ENCODE measurements at regions not wholly inside any gene's neighbourhood (a gene's known extent, or its start where the extent isn't known, plus 50 kb on each side); places are given as distances from the start of the nearest gene placed in this dataset.

GRCh38 chr22:49282596-49282995, 545.1 kb downstream of the BRD1 start:
- DNase-seq (ENCODE audit: low spot score): no peak

- no peak for DNase-seq (ENCODE audit: low spot score)
Observed at GRCh38 chr22:49281467-49282340, 546.0 kb downstream of the BRD1 start.

- no peak for DNase-seq (ENCODE audit: low spot score)
Observed at GRCh38 chr22:49278340-49278739, 549.3 kb downstream of the BRD1 start.

- no peak for DNase-seq (ENCODE audit: low spot score)
Observed at GRCh38 chr22:49276567-49276966, 551.1 kb downstream of the BRD1 start.

- no peak for DNase-seq (ENCODE audit: low spot score)
Observed at GRCh38 chr22:49274754-49275380, 552.8 kb downstream of the BRD1 start.

GRCh38 chr22:49272546-49273125, 555.0 kb downstream of the BRD1 start:
- no peak for DNase-seq (ENCODE audit: low spot score)

- DNase-seq (ENCODE audit: low spot score): no peak
Observed at GRCh38 chr22:49271831-49272230, 555.8 kb downstream of the BRD1 start.

- DNase-seq (ENCODE audit: low spot score): no peak
Observed at GRCh38 chr22:49271369-49271727, 556.3 kb downstream of the BRD1 start.

GRCh38 chr22:49270595-49271368, 556.9 kb downstream of the BRD1 start:
- DNase-seq (ENCODE audit: low spot score): no peak

- no peak for DNase-seq (ENCODE audit: low spot score)
Observed at GRCh38 chr22:49269928-49270327, 557.7 kb downstream of the BRD1 start.

GRCh38 chr22:49269371-49269770, 558.3 kb downstream of the BRD1 start:
- no peak for DNase-seq (ENCODE audit: low spot score)

- DNase-seq (ENCODE audit: low spot score): no peak
Observed at GRCh38 chr22:49268924-49269323, 558.7 kb downstream of the BRD1 start.

- DNase-seq (ENCODE audit: low spot score): no peak
Observed at GRCh38 chr22:49267996-49268395, 559.7 kb downstream of the BRD1 start.

- no peak for DNase-seq (ENCODE audit: low spot score)
Observed at GRCh38 chr22:49266561-49267519, 560.8 kb downstream of the BRD1 start.

- DNase-seq (ENCODE audit: low spot score): no peak
Observed at GRCh38 chr22:49264696-49265095, 563.0 kb downstream of the BRD1 start.

- no peak for DNase-seq (ENCODE audit: low spot score)
Observed at GRCh38 chr22:49263101-49263500, 564.6 kb downstream of the BRD1 start.

- no peak for DNase-seq (ENCODE audit: low spot score)
Observed at GRCh38 chr22:49262167-49262566, 565.5 kb downstream of the BRD1 start.

GRCh38 chr22:49261616-49262015, 566.1 kb downstream of the BRD1 start:
- no peak for DNase-seq (ENCODE audit: low spot score)

- DNase-seq (ENCODE audit: low spot score): no peak
Observed at GRCh38 chr22:49260681-49261580, 566.7 kb downstream of the BRD1 start.
